ENCODE measurements at regions not wholly inside any gene's neighbourhood (a gene's known extent, or its start where the extent isn't known, plus 50 kb on each side); places are given as distances from the start of the nearest gene placed in this dataset.

DNA sequence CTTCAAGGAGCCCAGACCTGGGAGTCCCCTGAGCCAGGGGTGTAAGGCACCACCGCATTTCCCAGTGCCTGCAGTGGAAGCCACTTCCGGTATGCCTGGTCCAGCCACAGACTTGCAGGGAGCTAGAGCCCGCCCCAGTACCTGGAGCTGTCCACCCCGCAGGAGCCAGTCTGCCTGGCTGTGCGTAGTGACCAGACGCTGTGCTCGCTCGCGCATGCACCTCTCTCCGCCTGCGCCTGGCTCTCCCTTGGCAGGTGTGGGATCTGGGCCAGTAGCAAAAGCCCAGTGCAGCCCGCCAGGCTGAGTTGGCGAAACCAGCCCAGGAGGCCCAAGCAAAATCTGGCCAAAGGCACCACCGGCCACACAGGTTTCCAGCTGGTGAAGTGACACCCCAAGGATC lies 973.7 kb upstream of the AGA start:
- no peaks in the 10 kb centered on the region for H3K27me3 ChIP-seq
- TF ChIP-seq, protein P1, sequence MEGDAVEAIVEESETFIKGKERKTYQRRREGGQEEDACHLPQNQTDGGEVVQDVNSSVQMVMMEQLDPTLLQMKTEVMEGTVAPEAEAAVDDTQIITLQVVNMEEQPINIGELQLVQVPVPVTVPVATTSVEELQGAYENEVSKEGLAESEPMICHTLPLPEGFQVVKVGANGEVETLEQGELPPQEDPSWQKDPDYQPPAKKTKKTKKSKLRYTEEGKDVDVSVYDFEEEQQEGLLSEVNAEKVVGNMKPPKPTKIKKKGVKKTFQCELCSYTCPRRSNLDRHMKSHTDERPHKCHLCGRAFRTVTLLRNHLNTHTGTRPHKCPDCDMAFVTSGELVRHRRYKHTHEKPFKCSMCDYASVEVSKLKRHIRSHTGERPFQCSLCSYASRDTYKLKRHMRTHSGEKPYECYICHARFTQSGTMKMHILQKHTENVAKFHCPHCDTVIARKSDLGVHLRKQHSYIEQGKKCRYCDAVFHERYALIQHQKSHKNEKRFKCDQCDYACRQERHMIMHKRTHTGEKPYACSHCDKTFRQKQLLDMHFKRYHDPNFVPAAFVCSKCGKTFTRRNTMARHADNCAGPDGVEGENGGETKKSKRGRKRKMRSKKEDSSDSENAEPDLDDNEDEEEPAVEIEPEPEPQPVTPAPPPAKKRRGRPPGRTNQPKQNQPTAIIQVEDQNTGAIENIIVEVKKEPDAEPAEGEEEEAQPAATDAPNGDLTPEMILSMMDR (IDR thresholded peaks at IDR 0.05; ENCODE audit: low read depth, low read length), result no peak
- no peak overlapping the region for H3K4me3 ChIP-seq (ENCODE audit: low read depth, low read length)
- H3K4me1 ChIP-seq, result no peaks in the 10 kb centered on the region
- no peak for DNase-seq
- H3K36me3 ChIP-seq, result no peaks in the 10 kb centered on the region
- no peaks in the 10 kb centered on the region for H3K9me3 ChIP-seq

DNA sequence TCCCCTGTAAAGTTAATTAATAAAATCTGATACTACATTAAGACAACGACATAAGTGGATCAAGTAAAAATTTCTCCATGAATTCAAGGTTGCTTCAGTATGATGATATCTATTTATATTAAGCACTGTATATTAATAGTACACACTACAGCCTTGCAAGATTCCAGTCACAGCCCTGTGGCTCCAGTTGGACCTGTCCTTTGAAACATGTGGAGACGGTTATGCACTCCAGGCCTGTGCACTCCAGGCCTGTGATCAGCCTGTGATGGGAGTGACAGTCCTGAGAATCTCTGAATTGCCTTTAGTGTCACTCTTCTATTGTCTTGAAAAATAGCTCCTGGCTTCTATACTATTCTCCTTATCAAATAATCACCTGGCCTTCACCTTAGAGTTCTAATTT lies 981.1 kb upstream of the AGA start:
- no peaks in the 10 kb centered on the region for H3K36me3 ChIP-seq
- TF ChIP-seq, protein P1 (IDR thresholded peaks at IDR 0.05; ENCODE audit: low read depth, low read length), result no peak
- no peaks in the 10 kb centered on the region for H3K9me3 ChIP-seq
- DNase-seq, result peak; percentile 41
- no peak overlapping the region for H3K4me3 ChIP-seq (ENCODE audit: low read depth, low read length)
- no peaks in the 10 kb centered on the region for H3K4me1 ChIP-seq
- H3K27me3 ChIP-seq, result no peaks in the 10 kb centered on the region

GRCh38 chr4:178426871-178427270 lies 984.6 kb upstream of the AGA start:
- Histone ChIP-seq H3K4me3 (ENCODE audit: low read depth, low read length) (no peak overlapping the region), H3K4me1 (no peaks in the 10 kb centered on the region), H3K9me3 (no peaks in the 10 kb centered on the region), H3K36me3 (no peaks in the 10 kb centered on the region), H3K27me3 (no peaks in the 10 kb centered on the region)
- DNase-seq, result no peak
- TF ChIP-seq, protein P1 (IDR thresholded peaks at IDR 0.05; ENCODE audit: low read depth, low read length), result no peak

DNA sequence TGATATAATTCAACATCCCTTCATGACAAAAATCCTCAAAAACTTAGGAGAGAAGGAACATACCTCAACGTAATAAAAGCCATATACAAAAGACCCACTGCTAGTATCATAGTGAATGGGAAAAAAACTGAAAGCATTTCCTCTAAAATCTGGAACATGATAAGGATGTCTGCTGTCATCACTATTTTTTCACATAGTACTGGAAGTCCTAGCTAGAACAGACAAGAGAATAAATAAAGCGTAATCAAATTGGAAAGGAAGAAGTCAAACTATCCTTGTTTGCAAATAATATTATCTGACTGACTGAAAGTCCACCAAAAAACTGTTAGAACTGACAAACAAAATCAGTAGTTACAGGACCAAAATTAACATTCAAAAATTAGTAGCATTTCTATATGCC lies 985.4 kb upstream of the AGA start:
- no peak for DNase-seq
- TF ChIP-seq, protein P1 (IDR thresholded peaks at IDR 0.05; ENCODE audit: low read depth, low read length), result no peak
- Histone ChIP-seq H3K4me1 (no peaks in the 10 kb centered on the region), H3K36me3 (no peaks in the 10 kb centered on the region), H3K4me3 (ENCODE audit: low read depth, low read length) (no peak overlapping the region), H3K27me3 (no peaks in the 10 kb centered on the region), H3K9me3 (no peaks in the 10 kb centered on the region)

DNA sequence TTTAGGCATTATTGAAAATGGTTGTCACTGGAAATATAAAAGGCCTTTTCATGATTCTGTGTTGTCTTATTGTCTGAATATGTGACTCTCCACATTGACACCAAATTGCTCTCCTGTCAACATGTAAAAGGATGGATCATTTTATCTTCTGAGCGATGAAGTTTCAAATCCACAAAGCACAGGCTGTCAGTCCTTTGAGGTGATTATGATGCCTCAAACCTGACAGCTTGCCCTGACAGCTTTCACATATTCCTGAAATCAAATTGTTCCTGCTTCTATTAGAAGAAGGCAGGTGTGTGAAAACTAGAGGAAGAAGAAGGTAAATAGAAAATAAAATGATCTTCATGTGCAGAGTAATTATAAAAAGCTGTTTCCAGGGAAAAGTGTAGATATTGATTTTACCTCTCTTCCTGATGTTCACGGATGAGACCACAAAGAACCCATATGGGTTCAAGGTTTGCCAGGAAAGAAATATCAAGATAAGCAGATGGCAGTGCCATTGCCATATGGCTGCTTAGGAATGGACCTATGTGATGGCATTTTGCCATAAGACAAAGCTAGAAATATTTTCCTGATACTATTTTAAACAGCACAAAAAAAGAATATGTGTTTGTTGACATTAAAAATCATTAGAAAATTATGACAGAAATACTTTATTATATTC lies 1006.3 kb upstream of the AGA start:
- Histone ChIP-seq H3K9me3 (no peaks in the 10 kb centered on the region), H3K36me3 (no peaks in the 10 kb centered on the region), H3K27me3 (no peaks in the 10 kb centered on the region), H3K4me1 (no peaks in the 10 kb centered on the region), H3K4me3 (ENCODE audit: low read depth, low read length) (no peak overlapping the region)
- no peak for DNase-seq
- TF ChIP-seq, protein P1 (IDR thresholded peaks at IDR 0.05; ENCODE audit: low read depth, low read length), result no peak

GRCh38 chr4:178450614-178451013 lies 1008.4 kb upstream of the AGA start:
- TF ChIP-seq, protein P1 (IDR thresholded peaks at IDR 0.05; ENCODE audit: low read depth, low read length), result no peak
- Histone ChIP-seq H3K9me3 (no peaks in the 10 kb centered on the region), H3K4me3 (ENCODE audit: low read depth, low read length) (no peak overlapping the region), H3K27me3 (no peaks in the 10 kb centered on the region), H3K4me1 (no peaks in the 10 kb centered on the region), H3K36me3 (no peaks in the 10 kb centered on the region)
- no peak for DNase-seq
